ENCODE measurements at regions not wholly inside any gene's neighbourhood (a gene's known extent, or its start where the extent isn't known, plus 50 kb on each side); places are given as distances from the start of the nearest gene placed in this dataset.

DNA sequence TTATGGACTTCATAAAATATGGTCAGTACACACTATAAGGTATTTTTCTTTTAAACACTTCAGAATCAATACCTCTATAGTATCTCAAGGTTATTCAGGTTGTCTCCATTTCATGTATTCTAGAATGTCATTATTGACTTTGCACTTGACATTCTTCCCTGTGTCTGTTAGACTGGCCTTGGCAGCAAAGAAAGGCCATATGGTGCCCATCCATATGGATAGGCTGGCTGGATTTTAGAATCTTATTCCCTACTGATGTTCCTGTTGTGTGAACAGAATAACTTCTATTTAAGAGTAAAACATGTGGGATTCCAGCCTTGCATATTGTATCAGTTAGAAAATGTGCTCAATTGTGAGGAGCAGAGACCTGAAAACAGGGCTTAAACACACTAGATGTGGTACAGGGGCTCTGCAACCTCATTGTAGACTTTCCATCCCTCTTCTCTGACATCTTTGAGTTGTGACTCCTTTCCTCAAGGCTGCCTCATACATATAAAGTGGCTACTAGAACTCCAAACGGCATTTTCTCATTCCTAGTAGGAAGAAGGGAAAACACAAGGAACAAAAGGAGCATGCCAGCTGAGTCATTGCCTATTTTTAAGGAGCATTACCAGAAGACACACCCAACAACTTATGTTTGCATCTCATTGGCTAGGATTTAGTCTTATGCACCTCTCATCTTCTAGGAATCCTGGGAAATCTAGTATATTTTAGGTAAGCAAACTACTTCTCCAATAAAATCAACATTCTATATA is 221.2 kb upstream of the TMPO start:
- TF ChIP-seq, protein P1, sequence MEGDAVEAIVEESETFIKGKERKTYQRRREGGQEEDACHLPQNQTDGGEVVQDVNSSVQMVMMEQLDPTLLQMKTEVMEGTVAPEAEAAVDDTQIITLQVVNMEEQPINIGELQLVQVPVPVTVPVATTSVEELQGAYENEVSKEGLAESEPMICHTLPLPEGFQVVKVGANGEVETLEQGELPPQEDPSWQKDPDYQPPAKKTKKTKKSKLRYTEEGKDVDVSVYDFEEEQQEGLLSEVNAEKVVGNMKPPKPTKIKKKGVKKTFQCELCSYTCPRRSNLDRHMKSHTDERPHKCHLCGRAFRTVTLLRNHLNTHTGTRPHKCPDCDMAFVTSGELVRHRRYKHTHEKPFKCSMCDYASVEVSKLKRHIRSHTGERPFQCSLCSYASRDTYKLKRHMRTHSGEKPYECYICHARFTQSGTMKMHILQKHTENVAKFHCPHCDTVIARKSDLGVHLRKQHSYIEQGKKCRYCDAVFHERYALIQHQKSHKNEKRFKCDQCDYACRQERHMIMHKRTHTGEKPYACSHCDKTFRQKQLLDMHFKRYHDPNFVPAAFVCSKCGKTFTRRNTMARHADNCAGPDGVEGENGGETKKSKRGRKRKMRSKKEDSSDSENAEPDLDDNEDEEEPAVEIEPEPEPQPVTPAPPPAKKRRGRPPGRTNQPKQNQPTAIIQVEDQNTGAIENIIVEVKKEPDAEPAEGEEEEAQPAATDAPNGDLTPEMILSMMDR (IDR thresholded peaks at IDR 0.05), result no peak
- no peaks in the 10 kb centered on the region for H3K4me1 ChIP-seq
- ATAC-seq (no peak), DNase-seq (no peak)
- H3K4me3 ChIP-seq, result no peak overlapping the region
- no peaks in the 10 kb centered on the region for H3K36me3 ChIP-seq
- H3K9me3 ChIP-seq, result no peaks in the 10 kb centered on the region
- WGBS, 2 donors, result 55 to 62% methylated on average over 1 of the region's 1 CpG
- peaks cover 0 to 5% (median 0%) of the 10 kb centered on the region in 7 donors for H3K27me3 ChIP-seq
- intact Hi-C loops (cut with DNase I), result no loop called here
- H3K27ac ChIP-seq, result no peak overlapping the region

DNA sequence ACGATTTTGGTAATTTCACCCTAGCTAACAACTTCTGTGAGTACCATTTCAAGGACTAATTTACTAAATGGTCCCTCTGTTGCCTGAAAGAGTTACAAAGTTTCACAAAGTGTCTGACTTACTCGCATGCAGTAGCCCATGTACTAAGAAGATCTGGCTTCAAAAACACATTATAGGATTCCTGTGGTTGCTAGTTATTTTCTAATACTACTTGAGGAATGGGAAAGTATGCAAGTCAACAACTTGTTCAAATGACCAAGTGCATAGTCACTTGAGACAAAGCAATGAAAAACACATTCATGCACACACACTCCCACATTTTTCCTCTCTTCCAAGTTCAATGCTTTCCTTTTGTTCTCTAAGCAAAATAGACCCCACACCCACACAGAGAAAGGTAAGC is 219.7 kb upstream of the TMPO start:
- no peaks in the 10 kb centered on the region for H3K4me1 ChIP-seq
- 72 to 74% methylated on average over 2 of the region's 2 CpGs for WGBS, 2 donors
- no peak for DNase-seq
- H3K36me3 ChIP-seq, result no peaks in the 10 kb centered on the region
- H3K27me3 ChIP-seq, result peaks cover 0 to 5% (median 0%) of the 10 kb centered on the region in 7 donors
- H3K27ac ChIP-seq, result no peak overlapping the region
- intact Hi-C loops (cut with DNase I), result no loop called here
- TF ChIP-seq, protein P1 (IDR thresholded peaks at IDR 0.05), result no peak
- H3K9me3 ChIP-seq, result no peaks in the 10 kb centered on the region
- H3K4me3 ChIP-seq, result no peak overlapping the region
- ATAC-seq, result no peak

DNA sequence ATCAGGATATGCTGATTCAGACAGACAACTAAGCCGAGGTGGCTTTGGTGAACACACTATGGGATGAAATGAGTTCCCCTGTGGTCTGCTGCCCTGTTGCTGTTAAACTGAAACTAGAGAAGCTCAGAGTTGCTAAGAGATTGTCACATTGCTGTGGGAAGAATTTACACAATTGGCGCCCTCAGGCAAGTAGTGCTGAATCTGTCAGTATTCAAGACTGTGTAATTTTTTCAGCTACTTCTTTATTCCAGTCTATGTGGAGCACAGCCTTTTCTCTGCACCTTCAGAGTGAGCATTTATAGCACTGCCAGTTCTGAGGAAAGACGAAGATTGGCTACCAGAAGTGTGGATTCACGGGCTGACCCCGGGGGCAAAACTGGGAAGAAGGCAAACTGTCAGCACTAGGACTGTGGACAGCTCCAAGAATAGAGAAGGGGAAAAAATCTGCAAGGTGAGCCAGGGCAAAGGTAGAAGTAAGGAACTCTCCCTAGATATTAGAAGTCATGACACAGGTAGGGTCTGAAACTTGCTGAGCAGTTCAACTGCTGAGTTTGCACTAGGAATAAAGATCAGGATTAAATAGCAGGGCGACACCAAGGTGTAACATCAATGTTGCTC is 218.8 kb upstream of the TMPO start:
- no peaks in the 10 kb centered on the region for H3K9me3 ChIP-seq
- ATAC-seq (no peak), DNase-seq (no peak)
- intact Hi-C loops (cut with DNase I), result no loop called here
- no peak overlapping the region for H3K27ac ChIP-seq
- H3K36me3 ChIP-seq, result no peaks in the 10 kb centered on the region
- WGBS, 2 donors, result 49 to 53% methylated on average over 6 of the region's 6 CpGs
- H3K4me3 ChIP-seq, result no peak overlapping the region
- peaks cover 0 to 5% (median 0%) of the 10 kb centered on the region in 7 donors for H3K27me3 ChIP-seq
- TF ChIP-seq, protein P1 (IDR thresholded peaks at IDR 0.05), result no peak
- no peaks in the 10 kb centered on the region for H3K4me1 ChIP-seq

DNA sequence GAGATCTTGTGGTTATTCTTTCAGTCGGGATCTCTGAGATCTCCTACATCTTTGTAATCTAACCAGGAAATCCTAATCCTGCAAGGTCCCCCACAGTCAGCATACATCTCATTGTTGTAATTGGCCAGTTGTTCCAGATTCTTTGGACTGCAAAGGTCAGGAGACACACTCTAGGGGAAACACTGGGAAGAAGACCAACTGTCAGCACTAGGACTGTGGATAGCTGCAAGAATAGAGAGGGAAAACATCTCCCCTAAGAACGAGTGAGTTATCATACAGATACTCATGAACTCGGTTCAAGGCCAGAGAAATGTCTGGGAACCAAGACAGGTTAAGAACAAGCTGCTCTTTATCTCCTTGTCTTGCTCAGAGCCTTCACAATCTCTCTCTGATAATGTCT is 217.9 kb upstream of the TMPO start:
- Histone ChIP-seq H3K4me3 (no peak overlapping the region), H3K4me1 (no peaks in the 10 kb centered on the region), H3K9me3 (no peaks in the 10 kb centered on the region), H3K36me3 (no peaks in the 10 kb centered on the region), H3K27ac (no peak overlapping the region), H3K27me3 (peaks cover 0 to 7% (median 0%) of the 10 kb centered on the region in 7 donors)
- ATAC-seq, result no peak
- intact Hi-C loops (cut with DNase I), result no loop called here
- WGBS, 2 donors, result 30 to 42% methylated on average over 3 of the region's 3 CpGs
- TF ChIP-seq, protein P1 (IDR thresholded peaks at IDR 0.05), result no peak
- DNase-seq, result no peak

Data from heart right ventricle (tissue), 16 donors.